AG04450 (cell line): ENCODE measurements at regions not wholly inside any gene's neighbourhood (a gene's known extent, or its start where the extent isn't known, plus 50 kb on each side); places are given as distances from the start of the nearest gene placed in this dataset.

Experiments
- CTCF ChIA-PET: fragments of 300-600, 350-600 bp; formaldehyde crosslinking; extraction: SDS; loops from one replicate; lab custom pipeline; 2022; ENCODE audit warnings: antibody characterized with exemption, inconsistent platforms; lab: Charles Lee
- POLR2A ChIA-PET: fragments of 350-600 bp; formaldehyde crosslinking; extraction: SDS; loops from one replicate; lab custom pipeline; 2021; ENCODE audit warnings: antibody characterized with exemption, inconsistent platforms; lab: Yijun Ruan, JAX
- DNase-seq: peaks from one replicate; pipeline ENCODE4 v3.0.0-alpha.2; 2011; ENCODE audit warnings: low read depth, low spot score
- H3K27ac ChIP-seq: one replicate; pipeline ENCODE4 v1.5.1; 2012; ENCODE audit warnings: low read depth, low read length, control low read depth
- H3K27me3 ChIP-seq: one replicate; pipeline ENCODE4 v1.6.0; 2012; ENCODE audit warnings: low read length; ENCODE audit not compliant: control insufficient read depth, insufficient read depth
- H3K4me3 ChIP-seq: 2 replicates; pipeline ENCODE4 v1.5.1; 2011; ENCODE audit warnings: mild to moderate bottlenecking, low read depth, low read length, control low read depth
- H3K9me3 ChIP-seq: 2 replicates; pipeline ENCODE4 v1.5.1; 2012; ENCODE audit warnings: low read length; ENCODE audit not compliant: control insufficient read depth, insufficient read depth
- CTCF ChIP-seq: IDR thresholded peaks from 2 replicates; pipeline ENCODE4 v1.5.1; 2011; ENCODE audit warnings: low read depth, low read length, control low read depth, inconsistent platforms

- H3K4me3 ChIP-seq = no peak overlapping the region
- DNase-seq = no peak
- ChIA-PET POLR2A (no interaction called here), CTCF (no interaction called here)
- no peak for TF ChIP-seq CTCF
- H3K27ac ChIP-seq = no peak overlapping the region
- H3K27me3 ChIP-seq = no peaks in the 10 kb centered on the region
- no peaks in the 10 kb centered on the region for H3K9me3 ChIP-seq
Observed at GRCh38 chr1:96565546-96565945, 156.0 kb upstream of the PTBP2 start.

- Histone ChIP-seq H3K27me3 (no peaks in the 10 kb centered on the region), H3K27ac (no peak overlapping the region), H3K4me3 (no peak overlapping the region), H3K9me3 (no peaks in the 10 kb centered on the region)
- ChIA-PET POLR2A (no interaction called here), CTCF (no interaction called here)
- no peak for DNase-seq
- no peak for TF ChIP-seq CTCF
Observed at GRCh38 chr1:96568639-96569038, 152.9 kb upstream of the PTBP2 start.

GRCh38 chr1:96569288-96569687 is 152.3 kb upstream of the PTBP2 start:
- no peak for TF ChIP-seq CTCF
- no peak for DNase-seq
- H3K27me3 ChIP-seq = no peaks in the 10 kb centered on the region
- no peaks in the 10 kb centered on the region for H3K9me3 ChIP-seq
- no peak overlapping the region for H3K4me3 ChIP-seq
- no peak overlapping the region for H3K27ac ChIP-seq
- POLR2A ChIA-PET = no interaction called here
- CTCF ChIA-PET = no interaction called here

GRCh38 chr1:96579636-96580035 is 141.9 kb upstream of the PTBP2 start:
- no peak for DNase-seq
- POLR2A ChIA-PET = no interaction called here
- Histone ChIP-seq H3K27ac (no peak overlapping the region), H3K4me3 (no peak overlapping the region), H3K9me3 (no peaks in the 10 kb centered on the region), H3K27me3 (no peaks in the 10 kb centered on the region)
- no peak for TF ChIP-seq CTCF
- CTCF ChIA-PET = no interaction called here

GRCh38 chr1:96580920-96581319 is 140.7 kb upstream of the PTBP2 start:
- POLR2A ChIA-PET = no interaction called here
- no peak for TF ChIP-seq CTCF
- CTCF ChIA-PET = no interaction called here

More at GRCh38 chr1:96580920-96581319, 140.7 kb upstream of the PTBP2 start:
- H3K4me3 ChIP-seq = no peak overlapping the region
- no peak overlapping the region for H3K27ac ChIP-seq
- DNase-seq = no peak
- no peaks in the 10 kb centered on the region for H3K27me3 ChIP-seq
- H3K9me3 ChIP-seq = no peaks in the 10 kb centered on the region
